B cell (primary cell): ENCODE measurements at regions not wholly inside any gene's neighbourhood (a gene's known extent, or its start where the extent isn't known, plus 50 kb on each side); places are given as distances from the start of the nearest gene placed in this dataset.

Experiments
- ATAC-seq: fragments of 200-7000 bp; cut with Tn5 transposase; one replicate; pipeline ENCODE4 v1.10.0; 2021; ENCODE audit warnings: low read depth, mild to moderate bottlenecking, moderate number of reproducible peaks, moderate library complexity
- CTCF ChIA-PET: fragments of 350-600 bp; sonication (Branson Sonifier 250); formaldehyde crosslinking; loops from one replicate; lab custom pipeline; 2021; ENCODE audit warnings: antibody characterized with exemption, inconsistent platforms; lab: Charles Lee
- POLR2A ChIA-PET: fragments of 350-600 bp; sonication (Branson Sonifier 250); formaldehyde crosslinking; loops from one replicate; lab custom pipeline; 2021; ENCODE audit warnings: antibody characterized with exemption; lab: Charles Lee
- DNase-seq: peaks from one replicate; pipeline ENCODE4 v3.0.0; 2013
- H2AFZ ChIP-seq: 2 replicates; pipeline ENCODE4 v1.6.1; 2012; ENCODE audit warnings: mild to moderate bottlenecking, low read depth, low read length; ENCODE audit not compliant: insufficient read depth, poor library complexity, severe bottlenecking
- H3K27ac ChIP-seq, 2 donors: 1 replicate in 1 of 2; 2 replicates in 1 of 2; pipeline ENCODE4 v1.5.1; 2012 to 2013; ENCODE audit warnings: low read length in 2 of 2, mild to moderate bottlenecking in 2 of 2, moderate library complexity in 1 of 2
- H3K27me3 ChIP-seq, 4 experiments: fragments of 200-600 bp in 1 of 4; sonication (generic) in 1 of 4; replicated peaks in 1 of 4; 1 replicate in 2 of 4; 2 replicates in 2 of 4; pipeline versions ENCODE4 v1.6.1 to v1.7.0; 2013 to 2016; ENCODE audit warnings: low read length in 3 of 4, mild to moderate bottlenecking in 2 of 4, mixed read lengths in 1 of 4, moderate library complexity in 1 of 4; ENCODE audit not compliant: insufficient read depth in 4 of 4, control insufficient read depth in 3 of 4; ENCODE audit errors: control extremely low read depth in 1 of 4
- H3K36me3 ChIP-seq, 2 experiments: replicated peaks in 1 of 2; 1 replicate in 1 of 2; 2 replicates in 1 of 2; pipeline versions ENCODE4 v1.6.1 to v1.7.1; 2013; ENCODE audit warnings: low read length in 1 of 2; ENCODE audit not compliant: insufficient read depth in 2 of 2, control insufficient read depth in 1 of 2; ENCODE audit errors: control extremely low read depth in 1 of 2, extremely low read depth in 1 of 2
- H3K4me1 ChIP-seq, 2 donors: fragments of 200-600 bp in 1 of 2; sonication (generic) in 1 of 2; 1 replicate in 1 of 2; 2 replicates in 1 of 2; pipeline versions ENCODE4 v1.5.1 to v1.6.1; 2013 to 2017; ENCODE audit warnings: low read length in 2 of 2; ENCODE audit not compliant: control insufficient read depth in 2 of 2, insufficient read depth in 2 of 2
- H3K4me2 ChIP-seq: replicated peaks from 2 replicates; pipeline ENCODE3; 2012; ENCODE audit warnings: mild to moderate bottlenecking, low read depth, low read length; ENCODE audit not compliant: poor library complexity, severe bottlenecking
- H3K4me3 ChIP-seq, 5 experiments: fragments of 200-600 bp in 1 of 5; sonication (generic) in 1 of 5; 1 replicate in 3 of 5; 2 replicates in 2 of 5; pipeline versions ENCODE4 v1.5.1 to v1.7.0; 2011 to 2016; ENCODE audit warnings: low read length in 4 of 5, mild to moderate bottlenecking in 4 of 5, low read depth in 2 of 5, control low read depth in 1 of 5, moderate library complexity in 1 of 5; ENCODE audit not compliant: insufficient read depth in 1 of 5; ENCODE audit errors: control extremely low read depth in 1 of 5, extremely low read depth in 1 of 5
- H3K79me2 ChIP-seq: fragments of 200-600 bp; sonication (generic); one replicate; pipeline ENCODE4 v1.6.0; 2016; ENCODE audit warnings: low read length; ENCODE audit not compliant: control insufficient read depth, insufficient read depth
- H3K9ac ChIP-seq: fragments of 200-600 bp; sonication (generic); 2 replicates; pipeline ENCODE4 v1.6.1; 2017; ENCODE audit warnings: mild to moderate bottlenecking, low read length, moderate library complexity
- H3K9me3 ChIP-seq, 3 donors: one replicate each; pipeline versions ENCODE4 v1.6.1 to v1.7.1; 2013; ENCODE audit warnings: low read length in 2 of 3; ENCODE audit not compliant: control insufficient read depth in 2 of 3, insufficient read depth in 1 of 3; ENCODE audit errors: control extremely low read depth in 1 of 3
- H4K20me1 ChIP-seq: 2 replicates; pipeline ENCODE4 v1.6.0; 2012; ENCODE audit warnings: mild to moderate bottlenecking, low read length; ENCODE audit not compliant: insufficient read depth, control insufficient read depth, poor library complexity, severe bottlenecking
- H3K27ac Mint-ChIP-seq: one replicate; pipeline ENCODE4 v1.8.0; 2021; ENCODE audit warnings: mixed read lengths
- H3K27me3 Mint-ChIP-seq: one replicate; pipeline ENCODE4 v1.8.0; 2021; ENCODE audit warnings: mixed read lengths
- H3K4me1 Mint-ChIP-seq: one replicate; pipeline ENCODE4 v1.8.0; 2021; ENCODE audit warnings: mixed read lengths
- H3K4me3 Mint-ChIP-seq: one replicate; pipeline ENCODE4 v1.8.0; 2021; ENCODE audit warnings: mixed read lengths
- H3K9me3 Mint-ChIP-seq: one replicate; pipeline ENCODE4 v1.8.0; 2022; ENCODE audit warnings: mixed read lengths; ENCODE audit not compliant: insufficient read depth
- EZH2 ChIP-seq: IDR thresholded peaks from 2 replicates; pipeline ENCODE4 v1.6.1; 2012; ENCODE audit warnings: borderline replicate concordance, low read depth, mild to moderate bottlenecking, moderate library complexity, low read length; ENCODE audit not compliant: insufficient read depth, poor library complexity, severe bottlenecking
- WGBS: methylation state at CpG from one replicate; pipeline ENCODE4 v1.1.5; 2013; ENCODE audit warnings: missing lambda C conversion rate; ENCODE audit not compliant: insufficient coverage; 5-methylcytosine and 5-hydroxymethylcytosine counted together
- intact Hi-C: fragments of 100-400 bp; cut with micrococcal nuclease; formaldehyde crosslinking; loops from one replicate; pipeline ENCODE4 v1.10.0; 2022
- TF ChIP-seq, protein P1 (sequence below): fragments of 200-600 bp; IDR thresholded peaks from one replicate; pipeline ENCODE4 v1.8.0; 2022; ENCODE audit warnings: antibody characterized with exemption, mild to moderate bottlenecking

DNA sequence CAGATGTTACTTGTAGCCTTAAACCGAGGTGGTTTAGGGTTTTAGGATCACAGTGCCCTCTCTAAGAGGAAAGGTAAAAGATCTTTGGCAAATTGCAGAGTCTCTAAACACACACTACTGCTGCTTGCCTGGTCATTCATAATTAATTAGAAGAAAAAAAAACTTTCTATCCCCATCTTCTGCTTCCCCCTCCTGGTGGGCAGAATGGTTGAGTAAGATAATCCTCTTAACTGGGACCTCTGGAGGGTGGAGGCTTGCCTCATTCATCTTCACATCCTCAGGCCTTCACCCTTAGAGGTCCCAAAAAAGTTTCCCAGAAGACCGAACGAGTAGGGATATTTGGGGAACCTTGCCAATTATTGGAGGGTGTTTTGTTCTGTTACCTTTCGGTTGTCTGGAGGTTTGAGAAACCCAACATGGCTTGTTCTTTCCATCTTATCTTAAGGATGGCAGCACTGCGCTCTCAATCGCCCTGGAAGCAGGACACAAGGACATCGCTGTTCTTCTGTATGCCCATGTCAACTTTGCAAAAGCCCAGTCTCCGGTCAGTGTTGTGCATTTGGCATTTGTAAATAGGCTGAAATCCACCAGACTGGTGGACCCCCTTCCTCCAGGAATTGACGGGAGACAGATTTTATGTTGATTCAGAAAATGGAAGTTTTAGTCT is 97.3 kb upstream of the DMRT1 start:
- no peak for DNase-seq

GRCh38 chr9:744790-745484 is 96.6 kb upstream of the DMRT1 start:
- peaks cover 12% of the 10 kb centered on the region for H3K4me1 Mint-ChIP-seq
- POLR2A ChIA-PET, result no interaction called here

More for the DNA sequence above, 97.3 kb upstream of the DMRT1 start:
- H3K9me3 ChIP-seq, result no peaks in the 10 kb centered on the region
- Mint-ChIP-seq H3K9me3 (no peaks in the 10 kb centered on the region), H3K4me1 (peaks cover 6% of the 10 kb centered on the region), H3K27me3 (no peaks in the 10 kb centered on the region), H3K4me3 (no peak overlapping the region), H3K27ac (no peak overlapping the region)
- H4K20me1 ChIP-seq, result no peaks in the 10 kb centered on the region
- no peak for ATAC-seq
- H3K4me2 ChIP-seq, result no peak overlapping the region
- CTCF ChIA-PET, result no interaction called here
- no peaks in the 10 kb centered on the region for H3K36me3 ChIP-seq
- H3K79me2 ChIP-seq, result no peaks in the 10 kb centered on the region
- no peak overlapping the region for H3K9ac ChIP-seq
- peaks cover 2 to 3% of the 10 kb centered on the region in 2 donors for H3K4me1 ChIP-seq
- no peak overlapping the region for H3K4me3 ChIP-seq
- WGBS, result 90% methylated on average over 4 of the region's 9 CpGs
- TF ChIP-seq EZH2, result no peak
- TF ChIP-seq, protein P1, sequence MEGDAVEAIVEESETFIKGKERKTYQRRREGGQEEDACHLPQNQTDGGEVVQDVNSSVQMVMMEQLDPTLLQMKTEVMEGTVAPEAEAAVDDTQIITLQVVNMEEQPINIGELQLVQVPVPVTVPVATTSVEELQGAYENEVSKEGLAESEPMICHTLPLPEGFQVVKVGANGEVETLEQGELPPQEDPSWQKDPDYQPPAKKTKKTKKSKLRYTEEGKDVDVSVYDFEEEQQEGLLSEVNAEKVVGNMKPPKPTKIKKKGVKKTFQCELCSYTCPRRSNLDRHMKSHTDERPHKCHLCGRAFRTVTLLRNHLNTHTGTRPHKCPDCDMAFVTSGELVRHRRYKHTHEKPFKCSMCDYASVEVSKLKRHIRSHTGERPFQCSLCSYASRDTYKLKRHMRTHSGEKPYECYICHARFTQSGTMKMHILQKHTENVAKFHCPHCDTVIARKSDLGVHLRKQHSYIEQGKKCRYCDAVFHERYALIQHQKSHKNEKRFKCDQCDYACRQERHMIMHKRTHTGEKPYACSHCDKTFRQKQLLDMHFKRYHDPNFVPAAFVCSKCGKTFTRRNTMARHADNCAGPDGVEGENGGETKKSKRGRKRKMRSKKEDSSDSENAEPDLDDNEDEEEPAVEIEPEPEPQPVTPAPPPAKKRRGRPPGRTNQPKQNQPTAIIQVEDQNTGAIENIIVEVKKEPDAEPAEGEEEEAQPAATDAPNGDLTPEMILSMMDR, result no peak
- no peak overlapping the region for H3K27ac ChIP-seq
- no peak overlapping the region for H2AFZ ChIP-seq
- POLR2A ChIA-PET, result no interaction called here
- intact Hi-C loops, result no loop called here
- no peaks in the 10 kb centered on the region for H3K27me3 ChIP-seq

More at GRCh38 chr9:744790-745484, 96.6 kb upstream of the DMRT1 start:
- Mint-ChIP-seq H3K27me3 (no peaks in the 10 kb centered on the region), H3K9me3 (no peaks in the 10 kb centered on the region), H3K4me3 (no peak overlapping the region), H3K27ac (no peak overlapping the region)
- Histone ChIP-seq H3K27me3 (no peaks in the 10 kb centered on the region), H3K27ac (no peak overlapping the region), H3K9me3 (no peaks in the 10 kb centered on the region), H4K20me1 (no peaks in the 10 kb centered on the region), H3K9ac (no peak overlapping the region), H3K4me3 (no peak overlapping the region), H3K4me2 (no peak overlapping the region), H3K36me3 (no peaks in the 10 kb centered on the region), H3K79me2 (no peaks in the 10 kb centered on the region), H2AFZ (no peak overlapping the region), H3K4me1 (peaks cover 9 to 10% of the 10 kb centered on the region in 2 donors)
- no peak for ATAC-seq
- intact Hi-C loops, result no loop called here
- no peak for TF ChIP-seq EZH2
- TF ChIP-seq, protein P1, result no peak
- no peak for DNase-seq
- WGBS, result 81% methylated on average over 5 of the region's 7 CpGs
- CTCF ChIA-PET, result no interaction called here
